ENCODE measurements at regions not wholly inside any gene's neighbourhood (a gene's known extent, or its start where the extent isn't known, plus 50 kb on each side); places are given as distances from the start of the nearest gene placed in this dataset.

GRCh38 chr13:53321296-53321801 is 292.7 kb downstream of the OLFM4 start:
- Histone ChIP-seq H3K4me1 (no peaks in the 10 kb centered on the region), H3K4me3 (no peak overlapping the region), H3K27me3 (no peaks in the 10 kb centered on the region), H3K9me3 (no peaks in the 10 kb centered on the region), H3K36me3 (no peaks in the 10 kb centered on the region), H3K27ac (no peak overlapping the region)
- ATAC-seq (ENCODE audit: low FRiP score in 2 of 2): no peak
- WGBS, 2 donors: 50 to 53% methylated on average over 2 of the region's 2 CpGs
- TF ChIP-seq CTCF (IDR thresholded peaks at IDR 0.05): no peak
- no peak for TF ChIP-seq POLR2A (IDR thresholded peaks at IDR 0.05)
- no peak for TF ChIP-seq EP300 (IDR thresholded peaks at IDR 0.05)
- TF ChIP-seq POLR2AphosphoS5 (IDR thresholded peaks at IDR 0.05): no peak
- no peak for DNase-seq

DNA sequence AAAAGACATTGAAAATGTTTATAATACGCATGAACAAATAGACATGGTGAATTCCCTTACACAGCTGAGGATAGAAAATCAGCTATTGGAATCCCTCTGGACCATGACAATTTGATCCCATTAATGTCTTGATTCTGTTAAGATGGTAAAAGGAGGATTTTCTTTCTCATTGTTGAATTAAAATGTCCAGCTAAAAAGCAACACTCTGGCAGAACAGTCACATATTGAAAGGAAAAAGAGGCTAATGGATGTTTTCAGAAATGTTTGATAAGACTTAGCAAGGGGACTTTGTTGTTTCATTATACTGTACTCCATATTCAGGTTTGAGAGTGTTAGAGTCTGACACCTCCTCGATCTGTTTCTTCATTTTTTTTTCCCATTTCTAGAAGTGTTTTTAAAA is 296.0 kb downstream of the OLFM4 start:
- Histone ChIP-seq H3K27ac (no peak overlapping the region), H3K4me3 (no peak overlapping the region), H3K4me1 (no peaks in the 10 kb centered on the region), H3K27me3 (no peaks in the 10 kb centered on the region), H3K36me3 (no peaks in the 10 kb centered on the region), H3K9me3 (no peaks in the 10 kb centered on the region)
- DNase-seq: no peak
- WGBS, 2 donors: 45 to 58% methylated on average over 2 of the region's 2 CpGs
- no peak for TF ChIP-seq CTCF (IDR thresholded peaks at IDR 0.05)
- TF ChIP-seq POLR2AphosphoS5 (IDR thresholded peaks at IDR 0.05): no peak
- TF ChIP-seq EP300 (IDR thresholded peaks at IDR 0.05): no peak
- no peak for ATAC-seq (ENCODE audit: low FRiP score in 2 of 2)

GRCh38 chr13:53326716-53327115 is 298.1 kb downstream of the OLFM4 start:
- Histone ChIP-seq H3K27ac (no peak overlapping the region), H3K4me1 (no peaks in the 10 kb centered on the region), H3K27me3 (no peaks in the 10 kb centered on the region), H3K4me3 (no peak overlapping the region), H3K36me3 (no peaks in the 10 kb centered on the region), H3K9me3 (no peaks in the 10 kb centered on the region)
- DNase-seq: no peak
- 71 to 86% methylated on average over 1 of the region's 1 CpG for WGBS, 2 donors
- no peak for TF ChIP-seq POLR2AphosphoS5 (IDR thresholded peaks at IDR 0.05)
- TF ChIP-seq POLR2A (IDR thresholded peaks at IDR 0.05): no peak
- TF ChIP-seq CTCF (IDR thresholded peaks at IDR 0.05): no peak
- no peak for TF ChIP-seq EP300 (IDR thresholded peaks at IDR 0.05)
- no peak for ATAC-seq (ENCODE audit: low FRiP score in 2 of 2)

DNA sequence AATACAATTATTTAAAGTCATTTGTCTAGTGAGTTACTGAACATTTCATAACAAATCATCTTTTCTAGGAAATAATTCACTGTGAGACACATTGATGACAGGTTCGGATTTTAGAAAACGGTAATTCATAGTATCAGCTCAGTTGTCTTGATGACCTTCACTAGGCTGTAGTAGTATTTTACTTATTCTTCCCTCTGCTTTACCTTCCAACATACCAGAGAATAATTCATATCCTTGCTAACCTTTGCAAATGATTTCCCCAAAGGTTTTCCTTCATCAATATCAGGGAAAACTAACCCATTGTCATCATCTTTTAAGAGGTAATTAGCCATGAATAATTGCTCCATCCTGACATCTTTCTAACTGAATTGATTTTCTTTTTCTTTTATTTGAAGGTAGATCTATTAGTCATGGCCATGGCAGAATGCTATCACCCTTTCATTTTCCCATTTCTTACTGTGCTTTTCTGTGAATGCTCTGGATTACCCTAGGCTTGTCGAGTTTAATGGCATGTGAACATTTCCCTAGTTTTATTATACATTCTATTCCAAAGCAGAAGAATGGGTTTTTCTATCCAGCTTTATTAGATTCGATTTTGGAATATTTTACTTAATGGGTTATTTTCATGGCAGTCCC is 299.2 kb downstream of the OLFM4 start:
- no peak for TF ChIP-seq POLR2A (IDR thresholded peaks at IDR 0.05)
- no peak for TF ChIP-seq POLR2AphosphoS5 (IDR thresholded peaks at IDR 0.05)
- no peak for TF ChIP-seq EP300 (IDR thresholded peaks at IDR 0.05)
- TF ChIP-seq CTCF (IDR thresholded peaks at IDR 0.05): no peak
- Histone ChIP-seq H3K27ac (no peak overlapping the region), H3K9me3 (no peaks in the 10 kb centered on the region), H3K27me3 (no peaks in the 10 kb centered on the region), H3K4me3 (no peak overlapping the region), H3K36me3 (no peaks in the 10 kb centered on the region), H3K4me1 (no peaks in the 10 kb centered on the region)
- 77 to 83% methylated on average over 4 of the region's 4 CpGs for whole genome bisulfite sequencing, 2 donors
- no peak for ATAC-seq (ENCODE audit: low FRiP score in 2 of 2)
- no peak for DNase-seq

Measured in upper lobe of left lung (tissue), 6 donors.